ENCODE measurements at regions not wholly inside any gene's neighbourhood (a gene's known extent, or its start where the extent isn't known, plus 50 kb on each side); places are given as distances from the start of the nearest gene placed in this dataset.
"Not testable (repeated sequence)": the region's sequence is repeated elsewhere in the genome, so short reads cannot be mapped to it uniquely, and the experiment has no call there.

GRCh38 chr13:73640476-73641179 is 493.6 kb downstream of the KLF12 start:
- 95% methylated on average over 24 of the region's 30 CpGs for WGBS
- not testable (repeated sequence) for H4K91ac ChIP-seq (ENCODE audit: low read length); H2BK120ac ChIP-seq (ENCODE audit: low read depth, low read length); H2BK5ac ChIP-seq (ENCODE audit: low read depth, low read length, poor library complexity, severe bottlenecking); H2AFZ ChIP-seq (ENCODE audit: low read depth, low read length); H3K4me2 ChIP-seq (ENCODE audit: low read length, poor library complexity, severe bottlenecking); DNase-seq; H3K27ac ChIP-seq (ENCODE audit: low read length, poor library complexity, severe bottlenecking); H3K14ac ChIP-seq (ENCODE audit: low read length in 2 of 2); H3K23ac ChIP-seq (ENCODE audit: low read length in 2 of 2); H3K27me3 ChIP-seq (ENCODE audit: control insufficient read depth in 1 of 2, insufficient read depth in 1 of 2, low read length in 2 of 2); H3K4me1 ChIP-seq (ENCODE audit: control insufficient read depth, insufficient read depth, low read depth, low read length); H3K36me3 ChIP-seq (ENCODE audit: control insufficient read depth in 1 of 2, insufficient read depth in 2 of 2, low read depth in 1 of 2, low read length in 2 of 2); H3K4me3 ChIP-seq (ENCODE audit: insufficient read depth in 1 of 2, low read depth in 1 of 2, low read length in 2 of 2); H3K9ac ChIP-seq (ENCODE audit: low read length); H2BK12ac ChIP-seq (ENCODE audit: low read length in 2 of 2); H2AK5ac ChIP-seq (ENCODE audit: low read length, severe bottlenecking); H2BK15ac ChIP-seq (ENCODE audit: low read depth, poor library complexity, severe bottlenecking); H3K9me3 ChIP-seq (ENCODE audit: control insufficient read depth, low read length); H3K18ac ChIP-seq (ENCODE audit: low read depth in 1 of 2, low read length in 2 of 2); H3K79me1 ChIP-seq (replicated peaks; ENCODE audit: low read length, poor library complexity, severe bottlenecking); H4K8ac ChIP-seq (ENCODE audit: low read length); H3K4ac ChIP-seq (ENCODE audit: low read depth in 1 of 2, low read length in 2 of 2)

- H4K8ac ChIP-seq (ENCODE audit: low read length): no peak overlapping the region
- no peak overlapping the region for H2BK5ac ChIP-seq (ENCODE audit: low read depth, low read length, poor library complexity, severe bottlenecking)
- no peak overlapping the region for H3K14ac ChIP-seq (ENCODE audit: low read length in 2 of 2)
- DNase-seq: no peak
- H3K4ac ChIP-seq (ENCODE audit: low read depth in 1 of 2, low read length in 2 of 2): no peak overlapping the region
- H3K4me3 ChIP-seq (ENCODE audit: insufficient read depth in 1 of 2, low read depth in 1 of 2, low read length in 2 of 2): no peak overlapping the region
- no peak overlapping the region for H3K23ac ChIP-seq (ENCODE audit: low read length in 2 of 2)
- H3K4me2 ChIP-seq (ENCODE audit: low read length, poor library complexity, severe bottlenecking): no peak overlapping the region
- no peaks in the 10 kb centered on the region for H3K9me3 ChIP-seq (ENCODE audit: control insufficient read depth, low read length)
- WGBS: 91% methylated on average over 4 of the region's 5 CpGs
- H3K79me1 ChIP-seq (replicated peaks; ENCODE audit: low read length, poor library complexity, severe bottlenecking): no peaks in the 10 kb centered on the region
- H4K91ac ChIP-seq (ENCODE audit: low read length): no peak overlapping the region
- H3K27me3 ChIP-seq (ENCODE audit: control insufficient read depth in 1 of 2, insufficient read depth in 1 of 2, low read length in 2 of 2): peaks cover 0 to 9% of the 10 kb centered on the region in 2 experiments
- no peak overlapping the region for H2AFZ ChIP-seq (ENCODE audit: low read depth, low read length)
- H3K36me3 ChIP-seq (ENCODE audit: control insufficient read depth in 1 of 2, insufficient read depth in 2 of 2, low read depth in 1 of 2, low read length in 2 of 2): no peaks in the 10 kb centered on the region
- H2BK15ac ChIP-seq (ENCODE audit: low read depth, poor library complexity, severe bottlenecking): no peak overlapping the region
- H2AK5ac ChIP-seq (ENCODE audit: low read length, severe bottlenecking): no peak overlapping the region
- H3K18ac ChIP-seq (ENCODE audit: low read depth in 1 of 2, low read length in 2 of 2): no peak overlapping the region
- H3K4me1 ChIP-seq (ENCODE audit: control insufficient read depth, insufficient read depth, low read depth, low read length): no peaks in the 10 kb centered on the region
- no peak overlapping the region for H2BK120ac ChIP-seq (ENCODE audit: low read depth, low read length)
- no peak overlapping the region for H2BK12ac ChIP-seq (ENCODE audit: low read length in 2 of 2)
- H3K27ac ChIP-seq (ENCODE audit: low read length, poor library complexity, severe bottlenecking): no peak overlapping the region
- H3K9ac ChIP-seq (ENCODE audit: low read length): no peak overlapping the region
These were observed 498.9 kb downstream of the KLF12 start for GRCh38 chr13:73635166-73635787.

DNA sequence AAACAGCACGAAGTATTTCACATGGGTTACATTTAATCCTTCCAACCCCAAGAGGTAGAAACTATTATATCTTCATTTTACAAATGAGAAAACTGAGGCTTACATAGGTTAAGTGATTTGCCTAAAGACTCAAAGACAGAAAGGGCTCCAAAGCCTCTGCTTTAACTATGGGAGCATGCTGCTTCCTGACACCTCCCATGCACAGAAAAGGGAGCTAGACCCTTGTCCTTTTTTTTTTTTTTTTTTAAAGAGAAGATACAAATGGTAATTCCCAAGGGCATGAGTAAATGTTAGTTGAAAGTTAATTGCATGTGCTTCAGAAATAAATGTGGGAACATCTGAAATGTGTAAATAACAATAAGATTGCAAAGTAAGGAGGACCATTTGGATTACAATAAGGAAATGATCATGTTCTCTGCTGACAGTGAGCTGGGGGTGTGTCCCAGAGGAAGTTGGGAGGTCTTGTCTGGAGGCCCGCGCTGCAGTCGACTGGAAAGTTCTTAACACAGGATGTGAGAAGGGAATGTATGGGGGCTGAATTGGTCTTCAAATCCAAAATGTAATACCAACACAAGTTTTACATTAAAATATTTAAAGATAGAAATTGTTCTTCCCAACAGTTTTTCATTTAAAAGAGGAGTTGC is 500.3 kb downstream of the KLF12 start:
- H3K9ac ChIP-seq (ENCODE audit: low read length): no peak overlapping the region
- no CpG with 5 or more reads among the region's 4 CpGs for WGBS
- no peaks in the 10 kb centered on the region for H3K9me3 ChIP-seq (ENCODE audit: control insufficient read depth, low read length)
- no peaks in the 10 kb centered on the region for H3K4me1 ChIP-seq (ENCODE audit: control insufficient read depth, insufficient read depth, low read depth, low read length)
- H2BK15ac ChIP-seq (ENCODE audit: low read depth, poor library complexity, severe bottlenecking): no peak overlapping the region
- H4K91ac ChIP-seq (ENCODE audit: low read length): no peak overlapping the region
- H3K4ac ChIP-seq (ENCODE audit: low read depth in 1 of 2, low read length in 2 of 2): no peak overlapping the region
- no peak overlapping the region for H2AFZ ChIP-seq (ENCODE audit: low read depth, low read length)
- no peak overlapping the region for H2BK12ac ChIP-seq (ENCODE audit: low read length in 2 of 2)
- H3K27me3 ChIP-seq (ENCODE audit: control insufficient read depth in 1 of 2, insufficient read depth in 1 of 2, low read length in 2 of 2): peaks cover 0 to 9% of the 10 kb centered on the region in 2 experiments
- no peak overlapping the region for H3K18ac ChIP-seq (ENCODE audit: low read depth in 1 of 2, low read length in 2 of 2)
- H2BK5ac ChIP-seq (ENCODE audit: low read depth, low read length, poor library complexity, severe bottlenecking): no peak overlapping the region
- H4K8ac ChIP-seq (ENCODE audit: low read length): no peak overlapping the region
- no peak overlapping the region for H2BK120ac ChIP-seq (ENCODE audit: low read depth, low read length)
- no peaks in the 10 kb centered on the region for H3K79me1 ChIP-seq (replicated peaks; ENCODE audit: low read length, poor library complexity, severe bottlenecking)
- H3K4me2 ChIP-seq (ENCODE audit: low read length, poor library complexity, severe bottlenecking): no peak overlapping the region
- H3K27ac ChIP-seq (ENCODE audit: low read length, poor library complexity, severe bottlenecking): no peak overlapping the region
- H3K23ac ChIP-seq (ENCODE audit: low read length in 2 of 2): no peak overlapping the region
- H3K4me3 ChIP-seq (ENCODE audit: insufficient read depth in 1 of 2, low read depth in 1 of 2, low read length in 2 of 2): no peak overlapping the region
- H3K14ac ChIP-seq (ENCODE audit: low read length in 2 of 2): no peak overlapping the region
- DNase-seq: no peak
- no peaks in the 10 kb centered on the region for H3K36me3 ChIP-seq (ENCODE audit: control insufficient read depth in 1 of 2, insufficient read depth in 2 of 2, low read depth in 1 of 2, low read length in 2 of 2)
- H2AK5ac ChIP-seq (ENCODE audit: low read length, severe bottlenecking): no peak overlapping the region

DNA sequence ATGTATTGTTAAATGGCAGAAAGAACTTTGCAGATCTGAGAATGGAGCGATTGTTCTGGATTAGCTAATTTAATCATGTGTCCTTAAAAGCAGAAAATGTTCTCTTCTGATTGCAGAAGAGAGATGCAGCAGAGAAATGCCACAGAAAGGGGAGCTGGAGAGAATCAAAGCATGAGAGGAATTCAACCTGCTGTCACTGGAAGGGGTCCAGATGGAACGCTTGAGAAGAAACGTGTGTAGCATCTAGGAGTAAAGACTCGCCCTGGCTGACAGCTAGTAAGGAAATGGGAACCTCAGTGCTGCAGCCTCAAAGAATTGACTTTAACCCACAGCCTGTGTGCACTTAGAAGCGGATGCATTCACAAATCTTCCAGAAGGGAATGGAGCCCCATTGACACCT is 502.8 kb downstream of the KLF12 start:
- no peak overlapping the region for H3K27ac ChIP-seq (ENCODE audit: low read length, poor library complexity, severe bottlenecking)
- H4K8ac ChIP-seq (ENCODE audit: low read length): no peak overlapping the region
- H3K4ac ChIP-seq (ENCODE audit: low read depth in 1 of 2, low read length in 2 of 2): no peak overlapping the region
- H2BK15ac ChIP-seq (ENCODE audit: low read depth, poor library complexity, severe bottlenecking): no peak overlapping the region
- no peak overlapping the region for H3K14ac ChIP-seq (ENCODE audit: low read length in 2 of 2)
- no peak overlapping the region for H3K4me3 ChIP-seq (ENCODE audit: insufficient read depth in 1 of 2, low read depth in 1 of 2, low read length in 2 of 2)
- no peak overlapping the region for H3K9ac ChIP-seq (ENCODE audit: low read length)
- H3K23ac ChIP-seq (ENCODE audit: low read length in 2 of 2): no peak overlapping the region
- H3K36me3 ChIP-seq (ENCODE audit: control insufficient read depth in 1 of 2, insufficient read depth in 2 of 2, low read depth in 1 of 2, low read length in 2 of 2): no peaks in the 10 kb centered on the region
- no peak overlapping the region for H2AFZ ChIP-seq (ENCODE audit: low read depth, low read length)
- no peaks in the 10 kb centered on the region for H3K79me1 ChIP-seq (replicated peaks; ENCODE audit: low read length, poor library complexity, severe bottlenecking)
- H2BK5ac ChIP-seq (ENCODE audit: low read depth, low read length, poor library complexity, severe bottlenecking): no peak overlapping the region
- H2BK12ac ChIP-seq (ENCODE audit: low read length in 2 of 2): no peak overlapping the region
- 83% methylated on average over 5 of the region's 5 CpGs for WGBS
- no peak overlapping the region for H3K4me2 ChIP-seq (ENCODE audit: low read length, poor library complexity, severe bottlenecking)
- no peak overlapping the region for H3K18ac ChIP-seq (ENCODE audit: low read depth in 1 of 2, low read length in 2 of 2)
- H3K27me3 ChIP-seq (ENCODE audit: control insufficient read depth in 1 of 2, insufficient read depth in 1 of 2, low read length in 2 of 2): peaks cover 0 to 9% of the 10 kb centered on the region in 2 experiments
- H4K91ac ChIP-seq (ENCODE audit: low read length): no peak overlapping the region
- H3K9me3 ChIP-seq (ENCODE audit: control insufficient read depth, low read length): no peaks in the 10 kb centered on the region
- H2BK120ac ChIP-seq (ENCODE audit: low read depth, low read length): no peak overlapping the region
- H3K4me1 ChIP-seq (ENCODE audit: control insufficient read depth, insufficient read depth, low read depth, low read length): no peaks in the 10 kb centered on the region
- no peak for DNase-seq
- H2AK5ac ChIP-seq (ENCODE audit: low read length, severe bottlenecking): no peak overlapping the region

All from mesenchymal stem cell (in vitro differentiated cells and primary cell).